B cell (primary cell): ENCODE measurements at regions not wholly inside any gene's neighbourhood (a gene's known extent, or its start where the extent isn't known, plus 50 kb on each side); places are given as distances from the start of the nearest gene placed in this dataset.

Experiments
- ATAC-seq: fragments of 200-7000 bp; cut with Tn5 transposase; one replicate; pipeline ENCODE4 v1.10.0; 2021; ENCODE audit warnings: low read depth, mild to moderate bottlenecking, moderate number of reproducible peaks, moderate library complexity
- CTCF ChIA-PET: fragments of 350-600 bp; sonication (Branson Sonifier 250); formaldehyde crosslinking; loops from one replicate; lab custom pipeline; 2021; ENCODE audit warnings: antibody characterized with exemption, inconsistent platforms; lab: Charles Lee
- POLR2A ChIA-PET: fragments of 350-600 bp; sonication (Branson Sonifier 250); formaldehyde crosslinking; loops from one replicate; lab custom pipeline; 2021; ENCODE audit warnings: antibody characterized with exemption; lab: Charles Lee
- DNase-seq: peaks from one replicate; pipeline ENCODE4 v3.0.0; 2013
- H2AFZ ChIP-seq: 2 replicates; pipeline ENCODE4 v1.6.1; 2012; ENCODE audit warnings: mild to moderate bottlenecking, low read depth, low read length; ENCODE audit not compliant: insufficient read depth, poor library complexity, severe bottlenecking
- H3K27ac ChIP-seq, 2 donors: 1 replicate in 1 of 2; 2 replicates in 1 of 2; pipeline ENCODE4 v1.5.1; 2012 to 2013; ENCODE audit warnings: low read length in 2 of 2, mild to moderate bottlenecking in 2 of 2, moderate library complexity in 1 of 2
- H3K27me3 ChIP-seq, 4 experiments: fragments of 200-600 bp in 1 of 4; sonication (generic) in 1 of 4; replicated peaks in 1 of 4; 1 replicate in 2 of 4; 2 replicates in 2 of 4; pipeline versions ENCODE4 v1.6.1 to v1.7.0; 2013 to 2016; ENCODE audit warnings: low read length in 3 of 4, mild to moderate bottlenecking in 2 of 4, mixed read lengths in 1 of 4, moderate library complexity in 1 of 4; ENCODE audit not compliant: insufficient read depth in 4 of 4, control insufficient read depth in 3 of 4; ENCODE audit errors: control extremely low read depth in 1 of 4
- H3K36me3 ChIP-seq, 2 experiments: replicated peaks in 1 of 2; 1 replicate in 1 of 2; 2 replicates in 1 of 2; pipeline versions ENCODE4 v1.6.1 to v1.7.1; 2013; ENCODE audit warnings: low read length in 1 of 2; ENCODE audit not compliant: insufficient read depth in 2 of 2, control insufficient read depth in 1 of 2; ENCODE audit errors: control extremely low read depth in 1 of 2, extremely low read depth in 1 of 2
- H3K4me1 ChIP-seq, 2 donors: fragments of 200-600 bp in 1 of 2; sonication (generic) in 1 of 2; 1 replicate in 1 of 2; 2 replicates in 1 of 2; pipeline versions ENCODE4 v1.5.1 to v1.6.1; 2013 to 2017; ENCODE audit warnings: low read length in 2 of 2; ENCODE audit not compliant: control insufficient read depth in 2 of 2, insufficient read depth in 2 of 2
- H3K4me2 ChIP-seq: replicated peaks from 2 replicates; pipeline ENCODE3; 2012; ENCODE audit warnings: mild to moderate bottlenecking, low read depth, low read length; ENCODE audit not compliant: poor library complexity, severe bottlenecking
- H3K4me3 ChIP-seq, 5 experiments: fragments of 200-600 bp in 1 of 5; sonication (generic) in 1 of 5; 1 replicate in 3 of 5; 2 replicates in 2 of 5; pipeline versions ENCODE4 v1.5.1 to v1.7.0; 2011 to 2016; ENCODE audit warnings: low read length in 4 of 5, mild to moderate bottlenecking in 4 of 5, low read depth in 2 of 5, control low read depth in 1 of 5, moderate library complexity in 1 of 5; ENCODE audit not compliant: insufficient read depth in 1 of 5; ENCODE audit errors: control extremely low read depth in 1 of 5, extremely low read depth in 1 of 5
- H3K79me2 ChIP-seq: fragments of 200-600 bp; sonication (generic); one replicate; pipeline ENCODE4 v1.6.0; 2016; ENCODE audit warnings: low read length; ENCODE audit not compliant: control insufficient read depth, insufficient read depth
- H3K9ac ChIP-seq: fragments of 200-600 bp; sonication (generic); 2 replicates; pipeline ENCODE4 v1.6.1; 2017; ENCODE audit warnings: mild to moderate bottlenecking, low read length, moderate library complexity
- H3K9me3 ChIP-seq, 3 donors: one replicate each; pipeline versions ENCODE4 v1.6.1 to v1.7.1; 2013; ENCODE audit warnings: low read length in 2 of 3; ENCODE audit not compliant: control insufficient read depth in 2 of 3, insufficient read depth in 1 of 3; ENCODE audit errors: control extremely low read depth in 1 of 3
- H4K20me1 ChIP-seq: 2 replicates; pipeline ENCODE4 v1.6.0; 2012; ENCODE audit warnings: mild to moderate bottlenecking, low read length; ENCODE audit not compliant: insufficient read depth, control insufficient read depth, poor library complexity, severe bottlenecking
- H3K27ac Mint-ChIP-seq: one replicate; pipeline ENCODE4 v1.8.0; 2021; ENCODE audit warnings: mixed read lengths
- H3K27me3 Mint-ChIP-seq: one replicate; pipeline ENCODE4 v1.8.0; 2021; ENCODE audit warnings: mixed read lengths
- H3K4me1 Mint-ChIP-seq: one replicate; pipeline ENCODE4 v1.8.0; 2021; ENCODE audit warnings: mixed read lengths
- H3K4me3 Mint-ChIP-seq: one replicate; pipeline ENCODE4 v1.8.0; 2021; ENCODE audit warnings: mixed read lengths
- H3K9me3 Mint-ChIP-seq: one replicate; pipeline ENCODE4 v1.8.0; 2022; ENCODE audit warnings: mixed read lengths; ENCODE audit not compliant: insufficient read depth
- EZH2 ChIP-seq: IDR thresholded peaks from 2 replicates; pipeline ENCODE4 v1.6.1; 2012; ENCODE audit warnings: borderline replicate concordance, low read depth, mild to moderate bottlenecking, moderate library complexity, low read length; ENCODE audit not compliant: insufficient read depth, poor library complexity, severe bottlenecking
- WGBS: methylation state at CpG from one replicate; pipeline ENCODE4 v1.1.5; 2013; ENCODE audit warnings: missing lambda C conversion rate; ENCODE audit not compliant: insufficient coverage; 5-methylcytosine and 5-hydroxymethylcytosine counted together
- intact Hi-C: fragments of 100-400 bp; cut with micrococcal nuclease; formaldehyde crosslinking; loops from one replicate; pipeline ENCODE4 v1.10.0; 2022
- TF ChIP-seq, protein P1 (sequence below): fragments of 200-600 bp; IDR thresholded peaks from one replicate; pipeline ENCODE4 v1.8.0; 2022; ENCODE audit warnings: antibody characterized with exemption, mild to moderate bottlenecking

DNA sequence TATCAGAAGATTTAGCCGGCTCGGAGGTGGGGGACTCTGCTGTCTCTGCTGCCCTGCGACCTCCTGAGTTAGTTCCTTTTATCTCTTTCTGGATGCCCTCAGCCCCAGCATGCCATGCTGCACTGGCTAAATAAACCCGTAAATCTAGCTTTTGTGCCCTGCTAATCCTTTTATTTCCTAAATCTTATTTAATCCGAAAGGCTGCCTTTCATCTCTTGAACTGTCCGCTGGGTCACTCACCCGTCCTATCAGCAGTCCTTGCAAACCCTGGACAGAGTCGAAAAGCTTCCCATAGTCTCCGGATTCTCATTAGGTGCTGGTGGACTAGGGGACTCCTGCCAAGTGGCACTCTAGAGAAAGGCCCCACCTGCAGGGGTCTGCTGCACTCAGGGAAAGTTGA, 122.0 kb upstream of the APCDD1 start:
- H3K4me2 ChIP-seq = no peak overlapping the region
- no peaks in the 10 kb centered on the region for H4K20me1 ChIP-seq
- H3K4me3 Mint-ChIP-seq = no peak overlapping the region
- H3K9ac ChIP-seq = no peak overlapping the region
- ATAC-seq = no peak
- peaks cover 0 to 2% (median 0%) of the 10 kb centered on the region in 3 donors for H3K9me3 ChIP-seq
- H3K4me1 Mint-ChIP-seq = no peaks in the 10 kb centered on the region
- intact Hi-C loops = no loop called here
- no peaks in the 10 kb centered on the region for H3K79me2 ChIP-seq
- no peak overlapping the region for H3K4me3 ChIP-seq
- 98% methylated on average over 9 of the region's 9 CpGs for WGBS
- TF ChIP-seq, protein P1, sequence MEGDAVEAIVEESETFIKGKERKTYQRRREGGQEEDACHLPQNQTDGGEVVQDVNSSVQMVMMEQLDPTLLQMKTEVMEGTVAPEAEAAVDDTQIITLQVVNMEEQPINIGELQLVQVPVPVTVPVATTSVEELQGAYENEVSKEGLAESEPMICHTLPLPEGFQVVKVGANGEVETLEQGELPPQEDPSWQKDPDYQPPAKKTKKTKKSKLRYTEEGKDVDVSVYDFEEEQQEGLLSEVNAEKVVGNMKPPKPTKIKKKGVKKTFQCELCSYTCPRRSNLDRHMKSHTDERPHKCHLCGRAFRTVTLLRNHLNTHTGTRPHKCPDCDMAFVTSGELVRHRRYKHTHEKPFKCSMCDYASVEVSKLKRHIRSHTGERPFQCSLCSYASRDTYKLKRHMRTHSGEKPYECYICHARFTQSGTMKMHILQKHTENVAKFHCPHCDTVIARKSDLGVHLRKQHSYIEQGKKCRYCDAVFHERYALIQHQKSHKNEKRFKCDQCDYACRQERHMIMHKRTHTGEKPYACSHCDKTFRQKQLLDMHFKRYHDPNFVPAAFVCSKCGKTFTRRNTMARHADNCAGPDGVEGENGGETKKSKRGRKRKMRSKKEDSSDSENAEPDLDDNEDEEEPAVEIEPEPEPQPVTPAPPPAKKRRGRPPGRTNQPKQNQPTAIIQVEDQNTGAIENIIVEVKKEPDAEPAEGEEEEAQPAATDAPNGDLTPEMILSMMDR = no peak
- TF ChIP-seq EZH2 = no peak
- H3K4me1 ChIP-seq = no peaks in the 10 kb centered on the region
- H3K27ac ChIP-seq = no peak overlapping the region
- H3K36me3 ChIP-seq = no peaks in the 10 kb centered on the region
- H3K27ac Mint-ChIP-seq = no peak overlapping the region
- no peaks in the 10 kb centered on the region for H3K9me3 Mint-ChIP-seq
- POLR2A ChIA-PET = no interaction called here
- DNase-seq = no peak
- H2AFZ ChIP-seq = no peak overlapping the region
- H3K27me3 ChIP-seq = no peaks in the 10 kb centered on the region
- CTCF ChIA-PET = interaction anchor here (1.1 kb wide), 1 partner anchor 42 kb away, joined by 3 read pairs; no protein-coding TSS in a partner anchor
- no peaks in the 10 kb centered on the region for H3K27me3 Mint-ChIP-seq

DNA sequence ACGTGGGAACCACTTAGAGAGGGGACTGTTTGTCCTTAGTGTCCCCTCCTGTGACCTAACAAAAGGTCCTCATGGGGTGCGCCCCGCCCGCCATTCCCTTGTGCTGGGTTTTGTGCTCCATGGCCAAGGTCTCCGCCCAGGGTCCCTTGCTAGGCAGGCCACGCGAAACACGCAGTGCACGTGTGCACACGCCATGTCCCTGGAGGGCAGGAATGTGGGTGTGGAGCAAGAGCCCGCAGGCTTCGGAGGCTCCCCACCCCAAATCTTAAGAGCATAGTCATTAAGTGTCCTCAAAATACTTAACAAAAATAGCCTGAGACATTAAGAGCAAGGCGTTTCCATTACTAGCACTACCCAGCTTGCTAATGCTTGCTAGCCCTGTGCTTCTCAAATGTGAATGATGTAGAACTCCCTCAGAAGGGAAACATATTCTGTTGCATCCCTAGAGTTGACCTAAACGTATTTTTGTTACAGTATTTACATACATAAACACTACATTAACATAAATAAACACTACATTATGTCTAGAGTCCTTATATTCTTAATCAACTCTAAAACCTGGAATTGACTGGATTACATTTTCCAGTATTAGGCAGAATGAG, 117.6 kb upstream of the APCDD1 start:
- peaks cover 3% of the 10 kb centered on the region for H3K9me3 Mint-ChIP-seq
- Histone ChIP-seq H3K36me3 (no peaks in the 10 kb centered on the region), H3K4me1 (no peaks in the 10 kb centered on the region), H4K20me1 (no peaks in the 10 kb centered on the region), H2AFZ (no peak overlapping the region), H3K27me3 (no peaks in the 10 kb centered on the region), H3K79me2 (no peaks in the 10 kb centered on the region), H3K4me3 (no peak overlapping the region), H3K9ac (no peak overlapping the region), H3K27ac (no peak overlapping the region), H3K4me2 (no peak overlapping the region), H3K9me3 (peaks cover 0 to 7% (median 0%) of the 10 kb centered on the region in 3 donors)
- no peak overlapping the region for H3K27ac Mint-ChIP-seq
- TF ChIP-seq, protein P1 = no peak
- no peak for TF ChIP-seq EZH2
- WGBS = 100% methylated on average over 11 of the region's 14 CpGs
- H3K4me1 Mint-ChIP-seq = no peaks in the 10 kb centered on the region
- ChIA-PET CTCF (no interaction called here), POLR2A (no interaction called here)
- ATAC-seq (no peak), DNase-seq (no peak)
- H3K4me3 Mint-ChIP-seq = no peak overlapping the region
- intact Hi-C loops = no loop called here
- no peaks in the 10 kb centered on the region for H3K27me3 Mint-ChIP-seq
